ENCODE measurements at regions not wholly inside any gene's neighbourhood (a gene's known extent, or its start where the extent isn't known, plus 50 kb on each side); places are given as distances from the start of the nearest gene placed in this dataset.

- Histone ChIP-seq H3K4me3 (ENCODE audit: low read depth in 1 of 3, low read length in 3 of 3) (no peak overlapping the region), H3K9me3 (ENCODE audit: control insufficient read depth in 4 of 4, low read length in 3 of 4) (peaks cover 0 to 3% (median 0%) of the 10 kb centered on the region in 4 donors), H3K27ac (ENCODE audit: low read depth in 1 of 2, low read length in 2 of 2) (no peak overlapping the region), H3K36me3 (ENCODE audit: control insufficient read depth in 4 of 4, insufficient read depth in 3 of 4, low read depth in 1 of 4, low read length in 3 of 4) (no peaks in the 10 kb centered on the region), H3K27me3 (ENCODE audit: control insufficient read depth in 4 of 4, insufficient read depth in 4 of 4, low read length in 3 of 4) (no peaks in the 10 kb centered on the region), H3K4me1 (ENCODE audit: control insufficient read depth in 4 of 4, insufficient read depth in 4 of 4, low read length in 3 of 4) (peaks cover 3 to 10% (median 8%) of the 10 kb centered on the region in 4 donors), H3K9ac (ENCODE audit: low read depth in 1 of 2, low read length in 2 of 2) (no peak overlapping the region)
- DNase-seq (ENCODE audit: low spot score), result no peak
- TF ChIP-seq HNF4G (IDR thresholded peaks at IDR 0.05) (no peak), JUND (IDR thresholded peaks at IDR 0.05) (no peak), RAD21 (IDR thresholded peaks at IDR 0.05) (peak; percentile 62 to 76), RXRA (IDR thresholded peaks at IDR 0.05) (no peak), CTCF (IDR thresholded peaks at IDR 0.05; ENCODE audit: low read depth, low read length, missing input control) (peak; percentile 51), GABPA (IDR thresholded peaks at IDR 0.05 in 1 of 2, conservative IDR thresholded peaks at IDR 0.05 in 1 of 2) (no peak), TAF1 (conservative IDR thresholded peaks at IDR 0.05) (no peak), FOXA1 (IDR thresholded peaks at IDR 0.05) (no peak)
- TF ChIP-seq, protein P1, sequence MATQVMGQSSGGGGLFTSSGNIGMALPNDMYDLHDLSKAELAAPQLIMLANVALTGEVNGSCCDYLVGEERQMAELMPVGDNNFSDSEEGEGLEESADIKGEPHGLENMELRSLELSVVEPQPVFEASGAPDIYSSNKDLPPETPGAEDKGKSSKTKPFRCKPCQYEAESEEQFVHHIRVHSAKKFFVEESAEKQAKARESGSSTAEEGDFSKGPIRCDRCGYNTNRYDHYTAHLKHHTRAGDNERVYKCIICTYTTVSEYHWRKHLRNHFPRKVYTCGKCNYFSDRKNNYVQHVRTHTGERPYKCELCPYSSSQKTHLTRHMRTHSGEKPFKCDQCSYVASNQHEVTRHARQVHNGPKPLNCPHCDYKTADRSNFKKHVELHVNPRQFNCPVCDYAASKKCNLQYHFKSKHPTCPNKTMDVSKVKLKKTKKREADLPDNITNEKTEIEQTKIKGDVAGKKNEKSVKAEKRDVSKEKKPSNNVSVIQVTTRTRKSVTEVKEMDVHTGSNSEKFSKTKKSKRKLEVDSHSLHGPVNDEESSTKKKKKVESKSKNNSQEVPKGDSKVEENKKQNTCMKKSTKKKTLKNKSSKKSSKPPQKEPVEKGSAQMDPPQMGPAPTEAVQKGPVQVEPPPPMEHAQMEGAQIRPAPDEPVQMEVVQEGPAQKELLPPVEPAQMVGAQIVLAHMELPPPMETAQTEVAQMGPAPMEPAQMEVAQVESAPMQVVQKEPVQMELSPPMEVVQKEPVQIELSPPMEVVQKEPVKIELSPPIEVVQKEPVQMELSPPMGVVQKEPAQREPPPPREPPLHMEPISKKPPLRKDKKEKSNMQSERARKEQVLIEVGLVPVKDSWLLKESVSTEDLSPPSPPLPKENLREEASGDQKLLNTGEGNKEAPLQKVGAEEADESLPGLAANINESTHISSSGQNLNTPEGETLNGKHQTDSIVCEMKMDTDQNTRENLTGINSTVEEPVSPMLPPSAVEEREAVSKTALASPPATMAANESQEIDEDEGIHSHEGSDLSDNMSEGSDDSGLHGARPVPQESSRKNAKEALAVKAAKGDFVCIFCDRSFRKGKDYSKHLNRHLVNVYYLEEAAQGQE (IDR thresholded peaks at IDR 0.05), result no peak
- TF ChIP-seq, protein P2, sequence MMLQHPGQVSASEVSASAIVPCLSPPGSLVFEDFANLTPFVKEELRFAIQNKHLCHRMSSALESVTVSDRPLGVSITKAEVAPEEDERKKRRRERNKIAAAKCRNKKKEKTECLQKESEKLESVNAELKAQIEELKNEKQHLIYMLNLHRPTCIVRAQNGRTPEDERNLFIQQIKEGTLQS (IDR thresholded peaks at IDR 0.05), result no peak
- 80% methylated on average over 5 of the region's 5 CpGs for WGBS
Measured at GRCh38 chr15:62549345-62549970, 384.4 kb upstream of the C2CD4B start.

GRCh38 chr15:62550106-62550505, 385.0 kb upstream of the C2CD4B start:
- H3K36me3 ChIP-seq (ENCODE audit: control insufficient read depth in 4 of 4, insufficient read depth in 3 of 4, low read depth in 1 of 4, low read length in 3 of 4), result no peaks in the 10 kb centered on the region
- no peak overlapping the region for H3K27ac ChIP-seq (ENCODE audit: low read depth in 1 of 2, low read length in 2 of 2)
- TF ChIP-seq SP1 (IDR thresholded peaks at IDR 0.05) (no peak), FOXA1 (IDR thresholded peaks at IDR 0.05) (no peak), JUND (IDR thresholded peaks at IDR 0.05) (no peak)
- peaks cover 0 to 3% (median 0%) of the 10 kb centered on the region in 4 donors for H3K9me3 ChIP-seq (ENCODE audit: control insufficient read depth in 4 of 4, low read length in 3 of 4)
- peaks cover 3 to 9% (median 8%) of the 10 kb centered on the region in 4 donors for H3K4me1 ChIP-seq (ENCODE audit: control insufficient read depth in 4 of 4, insufficient read depth in 4 of 4, low read length in 3 of 4)
- DNase-seq (ENCODE audit: low spot score), result no peak
- no peaks in the 10 kb centered on the region for H3K27me3 ChIP-seq (ENCODE audit: control insufficient read depth in 4 of 4, insufficient read depth in 4 of 4, low read length in 3 of 4)
- no peak overlapping the region for H3K4me3 ChIP-seq (ENCODE audit: low read depth in 1 of 3, low read length in 3 of 3)
- 88% methylated on average over 3 of the region's 3 CpGs for WGBS
- H3K9ac ChIP-seq (ENCODE audit: low read depth in 1 of 2, low read length in 2 of 2), result no peak overlapping the region

GRCh38 chr15:62552444-62552843, 387.4 kb upstream of the C2CD4B start:
- H3K27me3 ChIP-seq (ENCODE audit: control insufficient read depth in 4 of 4, insufficient read depth in 4 of 4, low read length in 3 of 4), result no peaks in the 10 kb centered on the region
- H3K9ac ChIP-seq (ENCODE audit: low read depth in 1 of 2, low read length in 2 of 2), result no peak overlapping the region
- H3K4me1 ChIP-seq (ENCODE audit: control insufficient read depth in 4 of 4, insufficient read depth in 4 of 4, low read length in 3 of 4), result no peaks in the 10 kb centered on the region
- H3K4me3 ChIP-seq (ENCODE audit: low read depth in 1 of 3, low read length in 3 of 3), result no peak overlapping the region
- H3K27ac ChIP-seq (ENCODE audit: low read depth in 1 of 2, low read length in 2 of 2), result no peak overlapping the region
- H3K9me3 ChIP-seq (ENCODE audit: control insufficient read depth in 4 of 4, low read length in 3 of 4), result peaks cover 0 to 3% (median 0%) of the 10 kb centered on the region in 4 donors
- no peak for DNase-seq (ENCODE audit: low spot score)
- H3K36me3 ChIP-seq (ENCODE audit: control insufficient read depth in 4 of 4, insufficient read depth in 3 of 4, low read depth in 1 of 4, low read length in 3 of 4), result no peaks in the 10 kb centered on the region
- TF ChIP-seq CTCF (IDR thresholded peaks at IDR 0.05; ENCODE audit: low read depth, low read length, missing input control) (no peak), FOXA2 (IDR thresholded peaks at IDR 0.05) (no peak), EGR1 (IDR thresholded peaks at IDR 0.05; ENCODE audit: low read depth in 2 of 2) (no peak), SP1 (IDR thresholded peaks at IDR 0.05) (no peak), RAD21 (IDR thresholded peaks at IDR 0.05) (no peak), JUND (IDR thresholded peaks at IDR 0.05) (no peak), FOXA1 (IDR thresholded peaks at IDR 0.05) (no peak), HNF4A (conservative IDR thresholded peaks at IDR 0.05) (no peak)
- TF ChIP-seq, protein P2 (IDR thresholded peaks at IDR 0.05), result no peak
- TF ChIP-seq, protein P1 (IDR thresholded peaks at IDR 0.05), result no peak

Measured in liver (tissue), 8 donors.